ENCODE measurements at regions not wholly inside any gene's neighbourhood (a gene's known extent, or its start where the extent isn't known, plus 50 kb on each side); places are given as distances from the start of the nearest gene placed in this dataset.

DNA sequence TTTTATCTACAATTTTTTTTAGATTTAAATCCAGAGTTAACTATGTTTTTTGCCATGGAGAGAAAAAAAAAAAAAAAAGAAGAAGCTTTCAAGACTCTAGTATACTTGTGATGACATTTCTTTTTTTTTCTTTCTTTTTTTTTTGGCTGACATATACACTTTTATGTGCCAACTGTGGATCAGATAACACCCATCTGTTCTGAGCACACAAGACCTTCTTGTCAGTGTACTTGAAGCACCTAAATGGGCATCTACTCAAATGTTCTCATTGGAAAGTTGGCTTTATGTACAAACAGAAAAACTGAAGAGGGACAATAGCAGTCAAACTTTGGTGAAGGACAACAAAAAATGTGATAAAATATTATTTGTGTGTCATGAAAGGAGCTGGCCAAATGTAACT lies 904.5 kb downstream of the GRIK2 start:
- TF ChIP-seq, protein P1, sequence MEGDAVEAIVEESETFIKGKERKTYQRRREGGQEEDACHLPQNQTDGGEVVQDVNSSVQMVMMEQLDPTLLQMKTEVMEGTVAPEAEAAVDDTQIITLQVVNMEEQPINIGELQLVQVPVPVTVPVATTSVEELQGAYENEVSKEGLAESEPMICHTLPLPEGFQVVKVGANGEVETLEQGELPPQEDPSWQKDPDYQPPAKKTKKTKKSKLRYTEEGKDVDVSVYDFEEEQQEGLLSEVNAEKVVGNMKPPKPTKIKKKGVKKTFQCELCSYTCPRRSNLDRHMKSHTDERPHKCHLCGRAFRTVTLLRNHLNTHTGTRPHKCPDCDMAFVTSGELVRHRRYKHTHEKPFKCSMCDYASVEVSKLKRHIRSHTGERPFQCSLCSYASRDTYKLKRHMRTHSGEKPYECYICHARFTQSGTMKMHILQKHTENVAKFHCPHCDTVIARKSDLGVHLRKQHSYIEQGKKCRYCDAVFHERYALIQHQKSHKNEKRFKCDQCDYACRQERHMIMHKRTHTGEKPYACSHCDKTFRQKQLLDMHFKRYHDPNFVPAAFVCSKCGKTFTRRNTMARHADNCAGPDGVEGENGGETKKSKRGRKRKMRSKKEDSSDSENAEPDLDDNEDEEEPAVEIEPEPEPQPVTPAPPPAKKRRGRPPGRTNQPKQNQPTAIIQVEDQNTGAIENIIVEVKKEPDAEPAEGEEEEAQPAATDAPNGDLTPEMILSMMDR (IDR thresholded peaks at IDR 0.05): no peak
